ENCODE measurements at regions not wholly inside any gene's neighbourhood (a gene's known extent, or its start where the extent isn't known, plus 50 kb on each side); places are given as distances from the start of the nearest gene placed in this dataset.
"Not testable (repeated sequence)": the region's sequence is repeated elsewhere in the genome, so short reads cannot be mapped to it uniquely, and the experiment has no call there.

DNA sequence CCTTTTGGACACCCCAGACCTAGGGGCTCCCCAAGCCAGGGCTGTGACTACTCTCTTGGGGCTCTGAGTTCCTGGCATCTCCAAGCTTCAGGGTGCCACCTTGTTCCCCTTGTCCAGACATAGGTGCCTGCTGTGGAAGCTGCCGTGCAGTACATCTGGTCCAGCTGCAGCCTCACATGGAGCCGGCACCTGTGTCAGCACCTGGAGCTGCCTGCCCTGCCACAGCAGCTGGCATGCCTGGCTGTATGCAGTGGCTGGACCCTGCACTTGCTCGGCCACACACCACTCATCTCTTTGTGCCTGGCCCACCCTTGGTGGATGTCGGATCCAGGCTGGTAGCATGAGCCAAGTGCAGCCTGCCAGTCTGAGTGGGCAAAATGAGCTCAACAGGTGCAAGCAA, 775.8 kb downstream of the CDH11 start:
- no peak for DNase-seq (ENCODE audit: low read depth)
- TF ChIP-seq, protein P1, sequence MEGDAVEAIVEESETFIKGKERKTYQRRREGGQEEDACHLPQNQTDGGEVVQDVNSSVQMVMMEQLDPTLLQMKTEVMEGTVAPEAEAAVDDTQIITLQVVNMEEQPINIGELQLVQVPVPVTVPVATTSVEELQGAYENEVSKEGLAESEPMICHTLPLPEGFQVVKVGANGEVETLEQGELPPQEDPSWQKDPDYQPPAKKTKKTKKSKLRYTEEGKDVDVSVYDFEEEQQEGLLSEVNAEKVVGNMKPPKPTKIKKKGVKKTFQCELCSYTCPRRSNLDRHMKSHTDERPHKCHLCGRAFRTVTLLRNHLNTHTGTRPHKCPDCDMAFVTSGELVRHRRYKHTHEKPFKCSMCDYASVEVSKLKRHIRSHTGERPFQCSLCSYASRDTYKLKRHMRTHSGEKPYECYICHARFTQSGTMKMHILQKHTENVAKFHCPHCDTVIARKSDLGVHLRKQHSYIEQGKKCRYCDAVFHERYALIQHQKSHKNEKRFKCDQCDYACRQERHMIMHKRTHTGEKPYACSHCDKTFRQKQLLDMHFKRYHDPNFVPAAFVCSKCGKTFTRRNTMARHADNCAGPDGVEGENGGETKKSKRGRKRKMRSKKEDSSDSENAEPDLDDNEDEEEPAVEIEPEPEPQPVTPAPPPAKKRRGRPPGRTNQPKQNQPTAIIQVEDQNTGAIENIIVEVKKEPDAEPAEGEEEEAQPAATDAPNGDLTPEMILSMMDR (conservative IDR thresholded peaks at IDR 0.05; ENCODE audit: low read depth, low read length) = no peak
- no peak overlapping the region for H3K4me3 ChIP-seq (ENCODE audit: low read depth, low read length)

DNA sequence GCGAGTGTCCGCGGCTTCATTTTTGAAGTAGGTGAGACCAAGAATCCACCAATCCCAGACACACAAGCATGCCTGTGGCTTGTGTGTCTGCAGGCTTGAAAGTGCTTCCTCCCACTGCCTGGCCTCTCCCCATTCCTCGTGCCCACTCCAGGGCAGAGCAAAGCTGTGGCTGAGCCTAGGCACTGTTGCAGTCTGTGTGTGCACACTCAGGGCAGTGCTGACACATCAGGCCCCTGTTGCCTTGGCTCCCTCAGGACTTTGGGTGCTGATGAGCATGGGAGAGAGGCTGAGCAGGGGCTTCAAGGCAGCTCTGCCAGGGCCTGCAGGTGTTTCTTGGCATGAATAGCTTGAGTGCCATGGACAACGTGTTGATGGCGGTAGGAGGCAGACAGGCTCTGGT, 776.7 kb downstream of the CDH11 start:
- TF ChIP-seq, protein P1 (conservative IDR thresholded peaks at IDR 0.05; ENCODE audit: low read depth, low read length) = no peak
- no peak for DNase-seq (ENCODE audit: low read depth)
- no peak overlapping the region for H3K4me3 ChIP-seq (ENCODE audit: low read depth, low read length)

DNA sequence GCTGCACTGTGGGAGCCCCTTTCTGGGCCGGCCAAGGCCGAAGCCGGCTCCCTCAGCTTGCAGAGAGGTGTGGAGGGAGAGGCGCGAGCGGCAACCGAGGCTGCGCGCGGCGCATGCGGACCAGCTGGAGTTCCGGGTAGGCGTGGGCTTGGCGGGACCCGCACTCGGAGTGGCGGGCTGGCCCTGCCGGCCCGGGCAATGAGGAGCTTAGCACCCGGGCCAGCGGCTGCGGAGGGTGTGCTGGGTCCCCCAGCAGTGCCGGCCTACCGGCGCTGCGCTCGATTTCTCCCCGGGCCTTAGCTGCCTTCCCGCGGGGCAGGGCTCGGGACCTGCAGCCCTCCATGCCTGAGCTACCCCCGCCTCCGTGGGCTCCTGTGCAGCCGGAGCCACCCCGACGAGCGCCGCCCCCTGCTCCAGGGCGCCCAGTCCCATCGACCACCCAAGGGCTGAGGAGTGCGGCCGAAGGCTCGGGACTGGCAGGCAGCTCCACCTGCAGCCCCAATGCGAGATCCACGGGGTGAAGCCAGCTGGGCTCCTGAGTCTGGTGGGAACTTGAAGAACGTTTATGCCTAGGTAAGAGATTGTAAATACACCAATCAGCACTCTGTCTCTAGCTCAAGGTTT, 777.9 kb downstream of the CDH11 start:
- DNase-seq (ENCODE audit: low read depth); H3K4me3 ChIP-seq (ENCODE audit: low read depth, low read length): not testable (repeated sequence)

DNA sequence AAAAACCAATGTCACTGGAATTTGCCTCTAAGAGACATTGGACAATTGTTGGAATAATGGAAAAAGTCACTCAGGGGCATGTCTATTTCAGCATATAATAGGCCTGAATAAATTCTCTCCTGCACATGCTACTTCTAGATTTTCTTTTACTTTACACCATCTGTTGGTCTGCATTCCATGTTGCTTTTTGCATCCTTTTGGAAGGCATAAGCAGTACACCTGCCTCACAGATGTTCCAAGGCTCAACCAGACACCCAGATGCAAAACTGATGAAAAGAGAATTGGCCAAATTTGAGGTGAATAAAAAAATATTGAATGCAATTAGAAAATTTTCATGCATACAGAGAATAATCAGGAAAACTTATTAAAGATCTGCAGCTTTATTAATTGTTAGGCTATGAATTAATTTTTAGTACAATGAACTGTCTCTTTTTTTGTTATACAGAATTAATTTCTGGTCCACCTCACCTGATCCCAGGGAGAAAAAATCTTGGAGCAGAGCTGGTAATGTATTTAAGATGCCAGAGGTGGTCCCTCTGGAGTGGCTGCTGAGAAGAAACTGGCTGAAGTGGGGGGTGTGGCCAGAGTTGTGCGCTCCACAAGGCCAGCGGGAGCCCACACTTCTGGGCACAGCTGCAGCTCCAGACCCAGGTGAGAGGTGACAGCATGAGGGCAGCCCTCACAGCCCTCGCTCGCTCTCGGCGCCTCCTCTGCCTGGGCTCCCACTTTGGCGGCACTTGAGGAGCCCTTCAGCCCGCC, 778.6 kb downstream of the CDH11 start:
- TF ChIP-seq, protein P1 (conservative IDR thresholded peaks at IDR 0.05; ENCODE audit: low read depth, low read length) = no peak
- H3K4me3 ChIP-seq (ENCODE audit: low read depth, low read length) = no peak overlapping the region
- no peak for DNase-seq (ENCODE audit: low read depth)

DNA sequence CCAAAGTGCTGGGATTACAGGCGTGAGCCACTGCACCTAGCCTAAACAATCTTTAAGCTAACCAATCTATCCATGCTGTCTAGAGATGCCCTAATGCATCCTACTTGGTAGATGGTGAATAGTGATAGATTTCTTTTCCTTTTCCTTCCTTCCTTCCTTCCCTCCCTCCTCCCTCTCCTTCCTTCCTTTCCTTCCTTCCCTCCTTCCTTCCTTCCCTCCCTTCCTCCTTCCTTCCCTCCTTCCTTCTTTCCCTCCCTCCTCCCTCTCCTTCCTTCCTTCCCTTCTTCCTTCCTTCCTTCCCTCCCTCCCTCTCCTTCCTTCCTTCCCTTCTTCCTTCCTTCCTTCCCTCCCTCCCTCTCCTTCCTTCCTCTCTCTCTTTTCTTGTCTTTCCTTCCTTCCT, 780.5 kb downstream of the CDH11 start:
- H3K4me3 ChIP-seq (ENCODE audit: low read depth, low read length); DNase-seq (ENCODE audit: low read depth): not testable (repeated sequence)

DNA sequence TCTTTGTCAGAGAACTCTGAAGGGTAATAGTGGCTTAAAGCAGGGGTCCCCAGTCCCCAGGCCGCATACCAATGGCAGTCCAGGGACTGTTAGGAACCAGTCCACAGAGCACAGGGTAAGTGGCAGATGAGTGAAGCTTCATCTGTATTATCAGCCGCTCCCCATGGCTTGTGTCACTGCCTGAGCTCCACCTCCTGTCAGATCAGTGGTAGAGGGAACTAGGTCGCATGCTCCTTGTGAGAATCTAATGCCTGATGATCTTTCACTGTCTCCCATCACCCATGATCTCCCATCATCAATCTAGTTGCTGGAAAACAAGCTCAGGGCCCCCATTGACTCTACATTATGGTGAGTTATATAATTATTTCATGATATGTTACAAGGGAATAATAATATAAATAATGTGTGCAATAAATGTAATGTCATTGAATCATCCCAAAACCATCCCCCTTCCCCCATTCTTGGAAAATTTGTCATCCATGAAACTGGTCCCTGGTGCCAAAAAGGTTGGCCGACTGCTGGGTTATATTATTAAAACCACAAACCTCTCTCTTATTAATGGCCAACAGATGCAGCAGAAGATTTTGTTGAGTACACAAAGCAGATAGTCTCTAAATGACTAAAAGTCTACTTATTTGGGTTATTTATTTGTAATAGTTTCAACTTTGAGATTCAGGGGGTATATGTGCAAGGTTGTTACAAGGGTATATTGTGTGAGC, 782.7 kb downstream of the CDH11 start:
- TF ChIP-seq, protein P1 (conservative IDR thresholded peaks at IDR 0.05; ENCODE audit: low read depth, low read length) = no peak
- no peak for DNase-seq (ENCODE audit: low read depth)

DNA sequence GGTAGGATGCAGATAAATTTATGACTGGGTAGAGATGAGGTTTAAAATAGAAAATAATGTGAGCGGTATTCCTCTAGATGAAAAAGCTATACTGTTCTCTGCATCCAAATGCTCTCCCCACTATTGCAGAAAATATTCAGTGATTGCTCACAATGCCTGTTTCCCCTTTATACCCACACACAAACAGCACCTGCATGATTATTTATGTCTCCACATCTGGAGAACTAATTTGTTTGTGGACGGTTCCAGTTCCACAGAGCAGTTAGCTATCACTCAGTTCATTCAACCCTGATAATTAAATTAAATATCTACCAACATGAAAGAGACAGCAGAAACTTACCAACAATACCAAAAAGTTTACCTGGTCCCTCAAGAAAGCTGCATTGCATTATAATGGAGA, 800.0 kb downstream of the CDH11 start:
- no peak overlapping the region for H3K4me3 ChIP-seq (ENCODE audit: low read depth, low read length)
- TF ChIP-seq, protein P1 (conservative IDR thresholded peaks at IDR 0.05; ENCODE audit: low read depth, low read length) = no peak
- DNase-seq (ENCODE audit: low read depth) = no peak

More for the DNA sequence above, 782.7 kb downstream of the CDH11 start:
- no peak overlapping the region for H3K4me3 ChIP-seq (ENCODE audit: low read depth, low read length)
